HG03565 (cell line): ENCODE measurements at regions not wholly inside any gene's neighbourhood (a gene's known extent, or its start where the extent isn't known, plus 50 kb on each side); places are given as distances from the start of the nearest gene placed in this dataset.

Experiments used
- ATAC-seq: cut with Tn5 transposase; IDR thresholded peaks from one replicate; pipeline ENCODE4 v1.9.1; 2021; ENCODE audit warnings: mild to moderate bottlenecking, moderate library complexity; ENCODE audit not compliant: unreplicated experiment

- ATAC-seq = no peak
Measured at GRCh38 chr4:56102601-56103000, 153.9 kb downstream of the CEP135 start.

- ATAC-seq = no peak
Measured at GRCh38 chr4:56099378-56099786, 150.6 kb downstream of the CEP135 start.

- ATAC-seq = no peak
Measured at GRCh38 chr4:56093576-56093975, 144.8 kb downstream of the CEP135 start.

GRCh38 chr4:56092540-56092939 is 143.8 kb downstream of the CEP135 start:
- no peak for ATAC-seq

GRCh38 chr4:56086561-56086960 is 137.8 kb downstream of the CEP135 start:
- ATAC-seq = no peak

GRCh38 chr4:56086073-56086541 is 137.4 kb downstream of the CEP135 start:
- no peak for ATAC-seq

GRCh38 chr4:56085275-56085674 is 136.5 kb downstream of the CEP135 start:
- no peak for ATAC-seq

- ATAC-seq = no peak
Measured at GRCh38 chr4:56084851-56085250, 136.1 kb downstream of the CEP135 start.
